ENCODE measurements at regions not wholly inside any gene's neighbourhood (a gene's known extent, or its start where the extent isn't known, plus 50 kb on each side); places are given as distances from the start of the nearest gene placed in this dataset.

- CTCF ChIA-PET, result interaction anchor here (1.0 to 1.3 kb wide), 2 partner anchors 9 to 17 kb away, joined by 3 read pairs; no protein-coding TSS in a partner anchor
- WGBS (ENCODE audit: insufficient coverage, insufficient replicate concordance, low lambda C conversion rate, missing lambda C conversion rate), result 86% methylated on average over 8 of the region's 8 CpGs
- no TSS peak for BruUV-seq (replicated peaks)
- TF ChIP-seq MEF2B (IDR thresholded peaks at IDR 0.05; ENCODE audit: partially characterized antibody, poor library complexity, severe bottlenecking) (peak; percentile 13), MAX (IDR thresholded peaks at IDR 0.05; ENCODE audit: low read depth, low read length) (no peak), NR2F1 (conservative IDR thresholded peaks at IDR 0.05) (no peak), KLF5 (IDR thresholded peaks at IDR 0.05; ENCODE audit: partially characterized antibody) (no peak), ZBTB40 (IDR thresholded peaks at IDR 0.05; ENCODE audit: borderline replicate concordance) (no peak), RUNX3 (IDR thresholded peaks at IDR 0.05; ENCODE audit: low read length) (0 out of 2 replicates have a peak, but pooled peaks have one; percentile 6), EED (IDR thresholded peaks at IDR 0.05; ENCODE audit: low read depth) (no peak), RAD51 (IDR thresholded peaks at IDR 0.05) (no peak), JUND (IDR thresholded peaks at IDR 0.05; ENCODE audit: low read depth, low read length) (no peak), NBN (IDR thresholded peaks at IDR 0.05) (no peak), ZNF592 (IDR thresholded peaks at IDR 0.05) (peak; percentile 32; the same call in 1 of the 2 replicates), SKIL (IDR thresholded peaks at IDR 0.05; ENCODE audit: low read depth, poor library complexity, severe bottlenecking) (no peak), HDAC2 (IDR thresholded peaks at IDR 0.05) (no peak), POLR2AphosphoS2 (IDR thresholded peaks at IDR 0.05; ENCODE audit: low read depth, low read length) (no peak)
Measured at GRCh38 chr12:92533280-92533890, 169.4 kb upstream of the PLEKHG7 start.

More at GRCh38 chr12:92533280-92533890, 169.4 kb upstream of the PLEKHG7 start:
- no peak overlapping the region for H3K9ac ChIP-seq (ENCODE audit: control insufficient read depth, insufficient read depth, low read length)
- H3K4me1 ChIP-seq (ENCODE audit: control insufficient read depth, insufficient read depth, low read length), result peaks cover 24% of the 10 kb centered on the region
- H3K27ac ChIP-seq (ENCODE audit: control insufficient read depth, insufficient read depth), result 0 out of 2 replicates have a peak overlapping the region, but pooled peaks have one; percentile 28
- in situ Hi-C loops (cut with MboI) (no loop called here), intact Hi-C loops (cut with micrococcal nuclease; ENCODE audit: unreplicated experiment) (no loop called here)
- ATAC-seq (no peak), DNase-seq (ENCODE audit: low read depth, low spot score) (no peak), FAIRE-seq (no peak)
- no peak overlapping the region for H2AFZ ChIP-seq (ENCODE audit: control insufficient read depth, low read depth, low read length)
- no peak overlapping the region for H3K4me3 ChIP-seq
- ChIA-PET POLR2A (interaction anchor here (1.0 kb wide), 1 partner anchor 10 kb away, joined by 4 read pairs; no protein-coding TSS in a partner anchor), RAD21 (ENCODE audit: unreplicated experiment) (interaction anchor here (0.6 to 1.5 kb wide), 2 partner anchors 17 to 27 kb away, joined by 3 to 5 read pairs; no protein-coding TSS in a partner anchor), SMC1A (ENCODE audit: uncharacterized antibody, unreplicated experiment) (interaction anchor here (1.1 to 3.0 kb wide), 4 partner anchors 23 to 32 kb away, joined by 3 to 22 read pairs (median 6); no protein-coding TSS in a partner anchor)
- H3K9me3 ChIP-seq (replicated peaks; ENCODE audit: control insufficient read depth, insufficient read depth, low read length), result no peaks in the 10 kb centered on the region; the same call in 2 of the 3 replicates
- no peaks in the 10 kb centered on the region for H4K20me1 ChIP-seq (ENCODE audit: control insufficient read depth, insufficient read depth)
- H3K79me2 ChIP-seq (ENCODE audit: control insufficient read depth, insufficient read depth, low read length), result no peaks in the 10 kb centered on the region; the same call in 1 of the 2 replicates
- H3K4me2 ChIP-seq (ENCODE audit: control insufficient read depth, insufficient read depth), result no peak overlapping the region
- H3K27me3 ChIP-seq (replicated peaks in 1 of 2; ENCODE audit: control insufficient read depth in 2 of 2, insufficient read depth in 2 of 2, low read length in 1 of 2), result no peaks in the 10 kb centered on the region
- H3K36me3 ChIP-seq (ENCODE audit: control insufficient read depth in 2 of 2, insufficient read depth in 2 of 2, low read length in 1 of 2), result no peaks in the 10 kb centered on the region

Data from GM12878 (cell line).